ENCODE measurements at regions not wholly inside any gene's neighbourhood (a gene's known extent, or its start where the extent isn't known, plus 50 kb on each side); places are given as distances from the start of the nearest gene placed in this dataset.

DNA sequence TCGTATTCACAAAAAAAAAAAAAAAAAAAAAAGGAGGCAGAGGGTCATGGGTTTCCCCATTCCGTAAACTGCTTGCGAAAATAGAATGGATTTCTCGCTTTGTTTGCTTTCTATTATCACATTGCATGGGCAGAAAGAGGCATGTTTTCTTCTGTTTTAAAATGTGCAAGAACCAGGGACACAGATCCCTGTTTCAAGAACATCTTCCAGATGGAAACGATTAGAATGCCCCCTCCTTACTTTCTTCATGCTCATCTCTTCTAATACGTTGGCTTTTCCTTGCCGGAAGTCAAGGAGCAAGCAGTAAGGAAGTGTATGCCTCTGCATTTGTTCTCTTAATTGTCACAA is 51.0 kb upstream of the ZNF516 start:
- no peak for DNase-seq (ENCODE audit: low read depth in 2 of 2)

DNA sequence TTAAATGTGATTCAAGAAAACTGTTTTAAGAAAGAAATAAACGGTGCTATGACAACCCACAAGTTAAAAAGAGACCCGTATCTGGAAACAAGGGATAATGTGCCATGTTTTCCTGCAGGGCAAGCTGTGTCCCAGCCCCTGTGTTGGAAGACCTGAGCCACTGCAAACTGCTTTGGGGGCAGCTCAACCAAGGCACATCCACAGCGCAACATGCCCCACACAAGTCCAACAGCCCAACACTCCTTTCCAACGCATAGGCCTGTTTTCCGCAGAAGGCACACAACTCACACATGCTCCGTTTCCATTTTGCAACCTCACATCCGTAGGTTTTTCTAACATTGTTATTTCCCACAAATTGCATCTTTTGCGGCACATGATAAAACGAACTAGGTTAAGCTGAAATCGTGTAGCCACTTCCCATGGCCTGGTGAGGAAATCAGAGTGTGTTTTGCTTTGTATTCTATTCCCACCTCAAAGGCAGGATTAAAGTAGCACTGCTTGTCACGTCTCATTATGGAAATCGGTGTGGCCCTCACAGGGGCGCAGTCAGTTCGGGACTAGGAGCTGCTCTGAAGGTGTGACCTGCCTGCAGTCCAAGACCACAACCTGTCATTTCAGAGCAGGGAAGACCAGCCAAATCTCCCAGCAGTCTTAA is 50.5 kb upstream of the ZNF516 start:
- no peak for DNase-seq (ENCODE audit: low read depth in 2 of 2)

DNA sequence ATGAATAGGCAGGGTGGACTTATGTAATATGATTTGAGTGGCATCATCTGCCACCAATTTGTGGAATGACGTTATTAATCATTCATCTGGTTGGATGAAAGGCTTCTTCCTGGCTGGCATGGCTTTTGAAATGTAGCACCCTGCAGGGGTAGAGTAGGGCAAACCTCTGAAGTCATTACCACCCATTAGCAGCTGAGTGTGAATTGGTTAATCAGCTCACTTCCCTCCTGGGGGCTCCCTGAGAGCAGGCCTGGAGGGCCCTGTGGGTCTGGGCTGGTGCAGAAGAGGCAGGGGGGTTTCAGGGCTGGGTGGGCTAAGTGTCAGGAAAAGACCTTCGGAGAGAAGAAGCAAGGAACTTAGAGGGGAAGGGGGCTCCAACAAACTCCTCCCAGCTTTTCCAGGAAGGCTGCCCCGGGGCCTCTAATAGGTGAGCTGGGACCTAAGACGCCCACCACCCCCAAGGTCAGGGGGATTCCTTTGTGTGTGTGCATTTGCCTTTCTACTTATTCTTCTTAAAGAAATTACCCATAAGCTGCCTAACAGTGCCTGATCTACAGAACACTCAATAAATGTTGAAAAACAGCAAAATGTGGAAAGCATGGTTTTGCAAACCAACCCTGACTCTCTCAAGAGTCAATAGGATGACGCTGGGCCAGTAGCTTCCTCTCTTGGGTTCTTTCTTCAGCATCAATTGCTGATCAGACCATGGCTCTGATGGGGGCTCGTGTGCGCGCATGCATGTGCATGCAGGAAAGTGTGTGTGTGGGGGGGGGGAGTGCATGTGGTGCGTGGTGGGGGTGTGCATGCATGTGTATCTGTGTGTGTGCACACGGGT is 49.7 kb upstream of the ZNF516 start:
- no peak for DNase-seq (ENCODE audit: low read depth in 2 of 2)

Measured in stimulated activated CD8-positive, alpha-beta memory T cell treated with anti-CD3 and anti-CD28 coated beads, Interleukin-15, amount 100 ng/mL, for 4 hours (primary cell).